Spleen (tissue), 7 donors: ENCODE measurements at regions not wholly inside any gene's neighbourhood (a gene's known extent, or its start where the extent isn't known, plus 50 kb on each side); places are given as distances from the start of the nearest gene placed in this dataset.

Experiments
- POLR2A ChIP-seq, 3 donors: fragments of 450-650 bp; IDR thresholded peaks; one replicate each; pipeline ENCODE4 v1.5.1; 2017; ENCODE audit warnings: antibody characterized with exemption in 3 of 3, mild to moderate bottlenecking in 1 of 3
- TF ChIP-seq, protein P1 (sequence below), 11 experiments: fragments of 200-600 bp in 7 of 11; fragments of 450-650 bp in 4 of 11; sonication (generic) in 4 of 11; IDR thresholded peaks in 8 of 11; conservative IDR thresholded peaks in 3 of 11; 1 replicate in 7 of 11; 2 replicates in 4 of 11; pipeline versions ENCODE4 v1.4.0 to v1.8.0; 2016 to 2021; ENCODE audit warnings: antibody characterized with exemption in 11 of 11, inconsistent platforms in 4 of 11, mild to moderate bottlenecking in 1 of 11
- donor health status: DM: no; HTN: no; CAD: no; lungs with moderate emphysema.
- donor health status: DM: no; HTN: no; CAD: no.
- donor health status: DM: no; HTN: no; CAD: no.

DNA sequence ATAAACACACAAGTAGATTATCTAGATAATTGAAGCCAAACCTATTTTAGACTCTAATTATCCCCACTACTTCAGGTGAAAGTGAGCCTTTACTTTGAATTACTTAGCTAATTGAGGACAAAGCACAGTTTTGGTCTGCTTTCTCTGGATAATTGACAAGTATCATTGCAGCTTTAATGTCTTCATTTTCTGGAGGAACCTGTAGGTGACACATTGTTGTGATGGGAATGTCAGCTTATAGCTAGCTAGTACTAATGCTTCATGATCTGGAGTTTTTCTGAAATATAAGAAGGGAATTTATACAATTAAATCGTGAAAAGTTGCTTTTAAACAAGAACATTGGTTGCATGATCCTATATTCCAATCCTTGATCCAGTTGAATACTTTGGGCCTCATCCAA, 319.3 kb upstream of the CITED2 start:
- TF ChIP-seq, protein P1, sequence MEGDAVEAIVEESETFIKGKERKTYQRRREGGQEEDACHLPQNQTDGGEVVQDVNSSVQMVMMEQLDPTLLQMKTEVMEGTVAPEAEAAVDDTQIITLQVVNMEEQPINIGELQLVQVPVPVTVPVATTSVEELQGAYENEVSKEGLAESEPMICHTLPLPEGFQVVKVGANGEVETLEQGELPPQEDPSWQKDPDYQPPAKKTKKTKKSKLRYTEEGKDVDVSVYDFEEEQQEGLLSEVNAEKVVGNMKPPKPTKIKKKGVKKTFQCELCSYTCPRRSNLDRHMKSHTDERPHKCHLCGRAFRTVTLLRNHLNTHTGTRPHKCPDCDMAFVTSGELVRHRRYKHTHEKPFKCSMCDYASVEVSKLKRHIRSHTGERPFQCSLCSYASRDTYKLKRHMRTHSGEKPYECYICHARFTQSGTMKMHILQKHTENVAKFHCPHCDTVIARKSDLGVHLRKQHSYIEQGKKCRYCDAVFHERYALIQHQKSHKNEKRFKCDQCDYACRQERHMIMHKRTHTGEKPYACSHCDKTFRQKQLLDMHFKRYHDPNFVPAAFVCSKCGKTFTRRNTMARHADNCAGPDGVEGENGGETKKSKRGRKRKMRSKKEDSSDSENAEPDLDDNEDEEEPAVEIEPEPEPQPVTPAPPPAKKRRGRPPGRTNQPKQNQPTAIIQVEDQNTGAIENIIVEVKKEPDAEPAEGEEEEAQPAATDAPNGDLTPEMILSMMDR (IDR thresholded peaks at IDR 0.05 in 8 of 11, conservative IDR thresholded peaks at IDR 0.05 in 3 of 11), result no peak
- TF ChIP-seq POLR2A (IDR thresholded peaks at IDR 0.05), result no peak
